ENCODE measurements at regions not wholly inside any gene's neighbourhood (a gene's known extent, or its start where the extent isn't known, plus 50 kb on each side); places are given as distances from the start of the nearest gene placed in this dataset.
"Not testable (repeated sequence)": the region's sequence is repeated elsewhere in the genome, so short reads cannot be mapped to it uniquely, and the experiment has no call there.

DNA sequence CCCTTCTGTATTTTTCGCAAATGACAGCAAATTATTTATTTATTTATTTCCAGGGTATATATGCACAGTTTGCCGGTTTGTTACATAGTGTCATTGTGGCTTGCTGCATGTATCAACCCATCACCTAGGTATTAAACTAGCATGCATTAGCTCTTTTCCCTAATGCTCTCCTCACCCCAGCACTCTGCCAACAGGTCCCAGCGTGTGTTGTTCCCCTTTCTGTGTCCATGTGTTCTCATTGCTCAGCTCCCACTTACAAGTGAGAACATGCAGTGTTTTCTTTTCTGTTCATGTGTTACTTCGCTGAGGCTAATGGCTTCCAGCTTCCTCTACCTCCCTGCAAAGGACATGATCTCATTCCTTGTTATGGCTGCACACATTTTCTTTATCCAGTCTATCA, 592.3 kb downstream of the TRIB2 start:
- TF ChIP-seq, protein P1, sequence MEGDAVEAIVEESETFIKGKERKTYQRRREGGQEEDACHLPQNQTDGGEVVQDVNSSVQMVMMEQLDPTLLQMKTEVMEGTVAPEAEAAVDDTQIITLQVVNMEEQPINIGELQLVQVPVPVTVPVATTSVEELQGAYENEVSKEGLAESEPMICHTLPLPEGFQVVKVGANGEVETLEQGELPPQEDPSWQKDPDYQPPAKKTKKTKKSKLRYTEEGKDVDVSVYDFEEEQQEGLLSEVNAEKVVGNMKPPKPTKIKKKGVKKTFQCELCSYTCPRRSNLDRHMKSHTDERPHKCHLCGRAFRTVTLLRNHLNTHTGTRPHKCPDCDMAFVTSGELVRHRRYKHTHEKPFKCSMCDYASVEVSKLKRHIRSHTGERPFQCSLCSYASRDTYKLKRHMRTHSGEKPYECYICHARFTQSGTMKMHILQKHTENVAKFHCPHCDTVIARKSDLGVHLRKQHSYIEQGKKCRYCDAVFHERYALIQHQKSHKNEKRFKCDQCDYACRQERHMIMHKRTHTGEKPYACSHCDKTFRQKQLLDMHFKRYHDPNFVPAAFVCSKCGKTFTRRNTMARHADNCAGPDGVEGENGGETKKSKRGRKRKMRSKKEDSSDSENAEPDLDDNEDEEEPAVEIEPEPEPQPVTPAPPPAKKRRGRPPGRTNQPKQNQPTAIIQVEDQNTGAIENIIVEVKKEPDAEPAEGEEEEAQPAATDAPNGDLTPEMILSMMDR (IDR thresholded peaks at IDR 0.05; ENCODE audit: insufficient read depth, low read length, poor library complexity, severe bottlenecking): no peak
- no peak for DNase-seq (ENCODE audit: low read depth)
- Histone ChIP-seq H3K4me3 (ENCODE audit: low read depth, low read length) (no peak overlapping the region), H3K36me3 (ENCODE audit: control insufficient read depth, insufficient read depth, low read length) (no peaks in the 10 kb centered on the region), H3K27me3 (ENCODE audit: control insufficient read depth, insufficient read depth, low read length) (no peaks in the 10 kb centered on the region)

DNA sequence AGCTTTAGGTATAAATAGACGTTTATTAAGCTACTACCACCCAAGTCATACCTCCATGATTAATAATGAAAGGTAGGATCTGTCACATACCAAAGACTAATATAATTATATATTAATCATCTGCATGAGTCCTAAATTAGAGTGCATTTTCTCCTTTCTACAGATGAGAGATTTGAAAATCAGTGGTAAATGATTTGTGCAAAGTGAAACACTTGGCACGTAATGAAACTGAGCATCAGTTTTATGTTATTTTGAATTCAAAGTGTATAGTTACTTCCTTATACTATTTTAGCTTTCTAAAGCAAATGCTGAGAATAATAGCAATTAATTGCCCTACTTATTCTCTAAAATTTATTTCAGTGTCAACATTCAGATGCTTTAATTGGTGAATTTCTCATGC, 615.3 kb downstream of the TRIB2 start:
- Histone ChIP-seq H3K4me3 (ENCODE audit: low read depth, low read length) (no peak overlapping the region), H3K27me3 (ENCODE audit: control insufficient read depth, insufficient read depth, low read length) (no peaks in the 10 kb centered on the region), H3K36me3 (ENCODE audit: control insufficient read depth, insufficient read depth, low read length) (no peaks in the 10 kb centered on the region)
- DNase-seq (ENCODE audit: low read depth): no peak
- TF ChIP-seq, protein P1 (IDR thresholded peaks at IDR 0.05; ENCODE audit: insufficient read depth, low read length, poor library complexity, severe bottlenecking): no peak

DNA sequence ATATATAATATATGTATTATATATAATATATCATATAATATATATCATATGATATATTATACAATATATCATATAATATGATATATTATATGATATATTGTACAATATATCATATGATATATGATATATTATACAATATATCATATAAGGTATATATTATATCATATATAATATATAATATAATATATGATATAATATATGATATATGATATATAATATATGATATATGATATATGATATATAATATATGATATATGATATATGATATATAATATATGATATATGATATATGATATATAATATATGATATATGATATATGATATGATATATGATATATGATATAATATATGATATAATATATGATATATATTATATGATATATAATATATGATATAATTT, 617.3 kb downstream of the TRIB2 start:
- not testable (repeated sequence) for DNase-seq (ENCODE audit: low read depth); H3K36me3 ChIP-seq (ENCODE audit: control insufficient read depth, insufficient read depth, low read length)

GRCh38 chr2:13334545-13334944, 617.8 kb downstream of the TRIB2 start:
- Histone ChIP-seq H3K36me3 (ENCODE audit: control insufficient read depth, insufficient read depth, low read length) (no peaks in the 10 kb centered on the region), H3K27me3 (ENCODE audit: control insufficient read depth, insufficient read depth, low read length) (no peaks in the 10 kb centered on the region), H3K4me3 (ENCODE audit: low read depth, low read length) (no peak overlapping the region)
- no peak for DNase-seq (ENCODE audit: low read depth)
- TF ChIP-seq, protein P1 (IDR thresholded peaks at IDR 0.05; ENCODE audit: insufficient read depth, low read length, poor library complexity, severe bottlenecking): no peak

More for the DNA sequence above, 617.3 kb downstream of the TRIB2 start:
- not testable (repeated sequence) for H3K27me3 ChIP-seq (ENCODE audit: control insufficient read depth, insufficient read depth, low read length); H3K4me3 ChIP-seq (ENCODE audit: low read depth, low read length)

DNA sequence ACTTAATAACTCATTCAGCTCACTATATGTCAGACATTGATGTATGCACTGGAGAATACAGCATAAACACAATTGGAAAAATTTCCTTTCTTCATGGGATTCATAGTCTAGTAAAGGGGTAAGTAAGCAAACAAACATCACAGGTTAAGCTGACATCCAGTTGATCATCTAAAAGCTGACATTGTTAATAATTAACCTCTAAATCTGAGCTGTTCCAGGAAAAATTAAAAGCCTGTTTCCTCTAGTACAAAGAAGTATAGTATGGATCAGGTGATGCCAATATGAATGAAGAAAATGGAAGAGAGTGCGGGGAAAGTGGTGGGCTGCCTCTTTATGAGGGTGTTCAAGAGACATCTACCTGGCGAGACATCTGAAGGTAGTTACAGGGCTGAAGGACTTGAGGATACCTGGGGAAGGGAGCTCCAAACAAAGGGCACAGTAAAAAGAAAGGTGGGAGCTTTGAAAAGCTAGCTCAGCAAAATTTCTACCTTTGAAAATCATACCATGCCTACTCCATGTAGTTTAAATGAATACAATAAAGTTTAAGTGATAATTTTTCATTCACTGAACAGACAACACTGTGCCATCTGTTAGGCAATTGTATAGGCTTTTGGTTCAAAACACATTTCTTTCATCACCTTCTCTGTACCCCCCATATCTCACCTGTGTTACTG, 619.3 kb downstream of the TRIB2 start:
- Histone ChIP-seq H3K27me3 (ENCODE audit: control insufficient read depth, insufficient read depth, low read length) (no peaks in the 10 kb centered on the region), H3K4me3 (ENCODE audit: low read depth, low read length) (no peak overlapping the region), H3K36me3 (ENCODE audit: control insufficient read depth, insufficient read depth, low read length) (no peaks in the 10 kb centered on the region)
- no peak for DNase-seq (ENCODE audit: low read depth)
- TF ChIP-seq, protein P1 (IDR thresholded peaks at IDR 0.05; ENCODE audit: insufficient read depth, low read length, poor library complexity, severe bottlenecking): no peak

DNA sequence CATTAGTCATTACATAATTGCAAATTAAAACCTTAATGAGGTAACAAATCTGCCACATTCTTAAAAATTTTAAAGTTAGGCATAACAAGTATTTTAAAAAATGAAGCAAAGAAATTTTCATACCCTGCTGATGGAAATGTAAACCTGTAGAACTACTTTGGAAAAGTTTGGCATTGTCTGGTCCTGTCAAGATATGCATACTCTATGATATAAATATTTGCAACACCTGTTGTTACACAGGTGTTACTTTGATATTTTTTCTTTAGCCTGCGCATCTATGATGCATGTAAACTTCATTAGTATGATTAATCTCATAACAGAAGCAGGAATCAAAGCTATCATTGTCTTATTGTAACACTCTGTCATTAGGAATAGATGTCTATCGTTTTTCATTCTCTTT, 634.3 kb downstream of the TRIB2 start:
- TF ChIP-seq, protein P1 (IDR thresholded peaks at IDR 0.05; ENCODE audit: insufficient read depth, low read length, poor library complexity, severe bottlenecking): no peak
- DNase-seq (ENCODE audit: low read depth): no peak
- Histone ChIP-seq H3K27me3 (ENCODE audit: control insufficient read depth, insufficient read depth, low read length) (no peaks in the 10 kb centered on the region), H3K4me3 (ENCODE audit: low read depth, low read length) (no peak overlapping the region), H3K36me3 (ENCODE audit: control insufficient read depth, insufficient read depth, low read length) (no peaks in the 10 kb centered on the region)

Measured in kidney epithelial cell (primary cell).